D721Med (cell line): ENCODE measurements at regions not wholly inside any gene's neighbourhood (a gene's known extent, or its start where the extent isn't known, plus 50 kb on each side); places are given as distances from the start of the nearest gene placed in this dataset.

Source experiments
- DNase-seq: peaks from one replicate; pipeline ENCODE4 v3.0.0; 2011; ENCODE audit warnings: low spot score; ENCODE audit not compliant: insufficient read length
- FAIRE-seq: peaks from 2 replicates; lab custom pipeline; 2011; peaks lifted over from hg19 to GRCh38; lab: Jason Lieb, UNC
- CTCF ChIP-seq: IDR thresholded peaks from 2 replicates; pipeline ENCODE4 v1.5.1; 2012; ENCODE audit warnings: mild to moderate bottlenecking, control low read depth; ENCODE audit not compliant: insufficient read depth; ENCODE audit errors: missing control alignments

GRCh38 chr7:26600411-26600810 is 264.0 kb downstream of the SKAP2 start:
- no peak for FAIRE-seq
- no peak for DNase-seq
- no peak for TF ChIP-seq CTCF

- DNase-seq: no peak
- no peak for FAIRE-seq
These were observed 260.8 kb downstream of the SKAP2 start for GRCh38 chr7:26603631-26604030.

GRCh38 chr7:26608402-26608801 is 256.0 kb downstream of the SKAP2 start:
- DNase-seq: no peak
- TF ChIP-seq CTCF: no peak
- FAIRE-seq: no peak

More at GRCh38 chr7:26603631-26604030, 260.8 kb downstream of the SKAP2 start:
- TF ChIP-seq CTCF: no peak

- TF ChIP-seq CTCF: no peak
- FAIRE-seq: no peak
These were observed 255.3 kb downstream of the SKAP2 start for GRCh38 chr7:26609082-26609481.

GRCh38 chr7:26609532-26609931 is 254.9 kb downstream of the SKAP2 start:
- FAIRE-seq (no peak), DNase-seq (no peak)

More at GRCh38 chr7:26609082-26609481, 255.3 kb downstream of the SKAP2 start:
- no peak for DNase-seq

GRCh38 chr7:26612742-26613141 is 251.6 kb downstream of the SKAP2 start:
- no peak for FAIRE-seq
- no peak for DNase-seq
- no peak for TF ChIP-seq CTCF

More at GRCh38 chr7:26609532-26609931, 254.9 kb downstream of the SKAP2 start:
- no peak for TF ChIP-seq CTCF

- no peak for TF ChIP-seq CTCF
- DNase-seq: no peak
- no peak for FAIRE-seq
These were observed 249.9 kb downstream of the SKAP2 start for GRCh38 chr7:26614503-26614902.
